Stimulated activated CD8-positive, alpha-beta memory T cell treated with anti-CD3 and anti-CD28 coated beads, Interleukin-2, amount 100 ng/mL, for 1 hour (primary cell): ENCODE measurements at regions not wholly inside any gene's neighbourhood (a gene's known extent, or its start where the extent isn't known, plus 50 kb on each side); places are given as distances from the start of the nearest gene placed in this dataset.

Experiments
- DNase-seq, 2 donors: peaks; one replicate each; pipeline ENCODE4 v3.0.0-alpha.2; 2020; ENCODE audit warnings: low read depth in 2 of 2

DNA sequence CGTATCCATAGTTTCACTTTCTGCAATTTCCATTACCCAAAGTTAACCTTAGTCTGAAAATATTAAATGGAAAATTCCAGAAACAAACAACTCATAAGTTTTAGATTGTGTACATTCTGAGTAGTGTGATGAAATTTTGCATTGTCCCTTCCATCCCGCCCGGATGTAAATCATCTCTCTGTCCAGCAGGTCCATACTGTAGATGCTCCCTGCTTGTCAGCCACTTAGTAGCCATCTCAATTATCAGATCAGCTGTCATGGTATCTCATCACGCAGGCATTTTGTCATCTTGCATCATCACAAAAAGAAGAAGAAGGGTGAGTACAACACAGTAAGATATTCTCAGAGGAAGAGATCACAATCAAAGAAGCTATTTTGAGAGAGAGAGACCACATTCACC lies 185.0 kb upstream of the STK17B start:
- no peak for DNase-seq

DNA sequence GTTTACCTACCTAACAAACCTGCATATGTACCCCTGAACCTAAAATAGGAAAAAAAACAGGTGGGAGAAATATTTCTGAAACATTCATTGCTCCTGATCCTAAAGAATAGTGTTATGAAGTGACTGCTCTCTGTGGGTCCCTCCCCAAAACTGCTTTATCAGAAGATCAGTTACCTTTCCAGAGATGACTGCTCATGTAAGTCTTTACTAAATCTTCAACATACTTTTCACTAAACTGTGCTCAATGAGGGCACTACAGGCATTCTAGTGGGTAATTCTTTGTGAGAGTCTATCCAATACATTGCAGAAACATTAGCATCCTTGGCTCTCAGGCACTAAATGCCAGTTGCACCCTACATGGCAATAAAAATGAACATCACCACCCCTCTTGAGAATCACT lies 189.3 kb upstream of the STK17B start:
- DNase-seq = no peak

DNA sequence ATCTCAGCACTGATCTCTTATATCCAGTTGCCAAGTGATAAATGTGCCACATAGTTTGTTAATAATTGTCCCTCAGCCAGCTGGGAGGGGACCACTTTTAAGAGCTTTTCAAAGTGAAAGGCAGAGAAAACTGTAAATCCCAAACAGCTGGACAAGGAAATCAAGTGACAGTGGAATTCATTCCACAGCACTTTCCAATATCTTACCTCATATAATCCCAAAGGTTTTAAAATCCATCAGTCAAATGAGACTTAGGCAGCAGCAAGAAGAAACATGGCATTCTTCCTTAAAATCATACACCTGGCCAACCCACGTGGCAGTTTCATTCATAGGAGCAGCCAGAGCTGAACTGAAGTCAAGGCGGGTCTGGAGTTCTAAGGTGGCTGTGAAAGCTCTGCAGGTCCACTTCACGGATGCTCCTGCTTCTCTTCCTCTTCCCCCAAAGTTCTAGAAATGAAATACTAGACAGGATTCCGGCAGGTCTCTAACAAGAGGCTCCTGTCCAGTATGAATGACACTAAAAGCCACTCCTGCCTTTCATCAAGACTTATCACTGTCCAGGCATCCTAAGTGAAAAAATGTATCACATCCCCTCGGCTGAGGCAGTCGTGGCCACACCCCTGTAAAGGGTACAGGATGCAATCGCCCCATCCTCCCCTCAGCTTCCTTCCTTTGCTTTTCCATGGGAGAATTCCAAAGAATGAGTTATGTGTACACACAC lies 190.4 kb upstream of the STK17B start:
- DNase-seq = no peak

DNA sequence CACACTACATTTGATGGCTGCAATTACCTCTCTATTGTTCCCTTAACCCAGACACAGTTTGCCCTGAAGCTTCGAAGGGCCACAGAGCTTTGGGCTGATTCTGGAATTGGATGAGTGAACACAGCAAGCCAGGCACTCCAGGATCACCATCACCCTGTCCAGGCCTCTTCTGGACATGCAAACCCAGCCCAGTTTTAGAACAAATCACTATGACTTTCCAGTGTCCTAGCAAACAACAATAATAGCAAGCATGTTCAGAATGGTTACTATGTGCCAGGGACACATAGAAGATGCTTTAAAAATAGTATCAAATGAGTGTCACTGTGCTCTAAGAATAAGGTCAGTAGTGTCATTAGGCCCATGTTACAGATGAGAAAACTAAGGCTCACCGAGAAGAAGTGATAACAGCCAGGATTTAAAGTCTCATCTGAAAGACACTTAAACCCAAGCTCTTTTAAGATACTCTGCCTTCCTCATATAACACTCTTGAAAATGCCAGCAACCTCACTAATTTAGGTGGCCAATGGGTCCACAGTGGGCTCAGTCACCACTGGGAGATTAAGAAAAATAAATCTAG lies 191.7 kb upstream of the STK17B start:
- no peak for DNase-seq

DNA sequence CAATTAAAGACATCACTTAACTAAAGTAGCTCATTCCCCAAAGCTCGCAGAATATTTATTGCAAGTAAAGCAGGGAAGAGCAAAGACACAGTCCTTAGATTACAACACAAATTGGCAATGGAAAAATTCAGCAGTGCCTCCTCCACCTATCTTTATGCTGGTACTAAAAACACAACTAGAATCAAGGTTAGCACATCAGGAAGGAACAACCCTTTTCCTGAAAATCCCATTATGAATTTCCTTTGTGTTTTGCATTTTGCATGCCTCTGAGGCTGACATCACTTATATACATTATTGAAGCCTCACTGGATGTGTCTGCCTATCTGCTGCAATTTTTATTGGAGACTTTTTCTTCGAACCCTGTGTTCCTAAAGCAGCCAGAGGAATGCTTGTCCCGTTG lies 193.8 kb upstream of the STK17B start:
- DNase-seq = no peak

DNA sequence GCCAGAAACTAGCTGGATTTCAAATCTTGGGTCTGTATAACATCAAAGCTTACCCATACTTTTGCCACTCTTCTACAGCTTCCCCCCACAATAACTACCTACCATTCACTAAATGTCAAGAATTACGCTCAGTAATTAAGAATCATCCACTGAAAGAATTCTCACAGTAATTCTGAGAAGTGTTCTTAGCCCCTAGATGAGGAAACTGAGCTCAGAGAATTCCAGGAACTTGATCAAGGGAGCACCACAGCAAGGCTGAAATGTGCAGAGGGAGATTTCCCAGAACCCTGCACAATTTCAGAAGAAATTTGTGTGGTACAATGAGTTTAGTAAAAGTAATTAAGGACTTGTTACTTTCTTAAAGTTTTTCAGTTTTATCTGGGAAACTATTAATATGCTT lies 194.5 kb upstream of the STK17B start:
- DNase-seq = no peak

DNA sequence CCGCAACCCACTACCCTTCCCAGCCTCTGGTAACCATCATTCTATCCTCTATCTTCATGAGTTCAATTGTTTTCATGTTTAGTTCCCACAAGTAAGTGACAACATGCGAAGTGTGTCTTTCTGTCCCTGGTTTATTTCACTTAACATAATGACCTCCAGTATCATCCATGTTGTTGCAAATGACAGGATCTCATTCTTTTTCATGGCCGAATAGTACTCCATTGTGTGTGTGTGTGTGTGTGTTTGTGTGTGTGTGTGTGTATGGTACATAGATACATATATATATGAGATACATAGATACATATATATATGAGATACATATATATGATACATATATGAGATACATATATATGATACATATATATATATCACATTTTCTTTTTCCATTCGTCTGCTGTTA lies 196.3 kb upstream of the STK17B start:
- no peak for DNase-seq

DNA sequence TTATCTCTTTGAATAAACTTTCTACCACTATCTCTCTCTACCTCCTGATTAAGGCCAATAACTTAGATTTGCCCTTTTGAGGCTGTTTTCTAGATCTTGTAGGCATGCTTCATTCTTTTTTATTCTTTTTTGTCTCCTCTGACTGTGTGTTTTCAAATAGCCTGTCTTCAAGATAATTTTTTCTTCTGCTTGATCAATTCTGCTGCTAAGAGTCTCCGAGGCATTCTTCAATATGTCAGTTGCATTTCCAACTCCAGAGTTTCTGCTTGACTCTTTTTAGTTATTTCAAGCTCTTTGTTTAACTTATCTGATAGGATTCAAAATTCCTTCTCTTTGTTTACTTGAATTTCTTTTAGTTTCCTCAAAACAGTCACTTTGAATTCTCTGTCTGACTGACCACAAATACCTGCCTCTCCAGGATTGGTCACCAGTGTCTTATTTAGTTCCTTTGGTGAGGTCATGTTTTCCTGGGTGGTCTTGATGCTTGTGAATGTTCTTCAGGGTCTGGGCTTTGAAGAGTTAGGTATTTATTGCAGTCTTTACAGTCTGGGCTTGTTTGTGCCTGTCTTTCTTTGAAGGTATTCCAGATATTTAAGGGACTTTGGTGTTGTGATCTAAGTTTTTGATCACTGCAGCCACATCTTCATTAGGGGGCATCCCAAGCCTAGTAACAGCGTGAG lies 197.3 kb upstream of the STK17B start:
- no peak for DNase-seq

DNA sequence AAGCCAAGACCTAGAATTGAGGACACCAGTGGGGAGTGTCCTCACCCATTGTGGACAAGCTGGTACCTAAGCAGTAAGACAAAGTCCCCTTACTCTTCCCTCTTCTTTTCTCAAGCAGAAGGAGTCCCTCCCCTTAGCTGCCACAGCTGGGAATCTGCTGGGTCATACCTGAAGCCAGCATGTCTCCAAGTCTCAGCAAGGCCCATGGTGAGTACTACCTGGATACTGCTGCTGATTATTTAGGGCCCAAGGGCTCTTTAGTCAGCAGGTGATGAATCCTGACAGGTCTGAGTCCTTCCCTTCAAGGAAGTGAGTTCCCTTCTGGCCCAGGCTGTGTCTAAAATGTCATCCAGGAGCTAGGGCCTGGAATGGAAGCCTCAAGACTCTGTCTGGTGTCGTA lies 198.6 kb upstream of the STK17B start:
- no peak for DNase-seq

DNA sequence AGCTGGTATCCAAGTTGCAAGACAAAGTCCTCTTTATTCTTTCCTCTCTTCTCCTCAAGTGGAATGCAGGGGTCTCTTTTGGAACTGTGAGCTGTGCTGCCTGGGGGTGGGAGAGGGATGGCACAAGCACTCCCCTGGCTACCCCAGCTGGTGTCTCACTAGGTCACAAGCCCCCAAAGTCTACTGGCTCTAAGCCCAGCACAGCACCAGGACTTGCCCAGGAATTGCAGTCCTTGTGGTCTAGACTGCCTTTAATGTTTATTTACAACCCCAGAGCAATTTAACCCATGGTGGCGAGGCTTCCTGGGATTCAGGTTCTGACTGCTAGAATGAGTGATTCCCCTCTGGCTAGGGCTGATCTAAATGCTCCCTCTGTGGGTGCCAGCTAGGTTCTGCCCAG lies 199.0 kb upstream of the STK17B start:
- no peak for DNase-seq

DNA sequence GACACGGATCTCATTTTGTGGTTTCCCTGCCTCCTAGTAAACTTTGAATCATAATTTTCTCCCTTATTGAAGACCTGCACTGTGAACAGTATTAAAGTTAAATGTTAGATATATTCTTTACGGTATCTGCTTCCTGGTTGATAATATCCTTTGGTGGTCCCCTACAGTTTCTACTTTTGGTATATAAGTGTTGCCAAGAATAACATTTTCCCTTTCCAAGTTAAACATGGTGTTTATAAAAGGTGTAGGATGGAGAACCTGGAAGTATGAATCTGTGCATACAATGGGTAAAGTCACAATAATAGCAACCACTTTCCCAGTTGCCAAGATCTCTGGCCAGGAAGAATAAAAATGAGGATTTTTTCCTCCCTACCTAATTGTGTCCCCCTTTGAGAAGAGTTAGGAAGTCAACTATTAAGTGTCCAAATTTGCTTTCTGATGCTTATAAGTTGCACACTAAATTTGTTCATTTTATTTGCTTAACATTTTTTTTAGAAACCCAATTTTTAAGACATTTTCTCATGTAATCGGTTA lies 201.0 kb upstream of the STK17B start:
- DNase-seq = no peak

DNA sequence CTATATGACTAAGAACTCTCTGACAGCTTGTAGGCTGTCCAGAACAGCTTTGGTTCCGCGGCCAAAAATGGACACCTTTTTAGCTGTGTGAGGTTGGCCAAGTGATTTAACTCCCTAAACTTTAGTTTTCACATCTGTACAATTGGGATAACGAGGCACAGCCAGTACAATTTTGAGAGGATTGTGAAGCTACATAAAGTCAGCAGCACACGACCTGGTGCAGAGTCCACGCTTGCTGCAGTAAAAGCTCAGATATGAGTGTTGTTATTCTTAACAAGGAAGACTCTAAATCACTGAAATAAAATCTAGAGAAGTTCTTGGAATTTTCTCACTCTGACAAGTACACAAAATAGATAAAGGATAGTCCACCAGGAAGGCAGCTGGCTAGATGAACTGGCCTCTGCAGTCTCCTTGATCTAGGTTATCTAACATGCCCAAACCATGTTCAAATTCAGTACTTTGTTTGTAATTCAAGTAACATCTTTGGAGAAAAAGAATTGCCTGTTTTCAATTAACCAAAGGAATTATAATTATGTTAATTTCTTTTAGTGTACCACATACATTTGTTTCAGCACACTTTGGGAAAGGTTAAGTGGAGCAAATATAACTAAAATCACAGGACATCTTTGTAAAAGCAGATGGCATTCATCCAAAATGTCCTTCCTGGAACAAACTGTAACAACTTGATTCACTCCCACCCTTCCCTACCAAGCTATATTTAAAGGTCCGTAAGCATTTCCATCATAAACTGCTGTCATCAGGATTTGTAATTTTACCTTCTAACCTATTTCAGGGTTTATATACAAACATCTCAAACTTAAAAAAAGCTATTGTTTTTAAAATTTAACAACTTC lies 201.7 kb upstream of the STK17B start:
- no peak for DNase-seq

DNA sequence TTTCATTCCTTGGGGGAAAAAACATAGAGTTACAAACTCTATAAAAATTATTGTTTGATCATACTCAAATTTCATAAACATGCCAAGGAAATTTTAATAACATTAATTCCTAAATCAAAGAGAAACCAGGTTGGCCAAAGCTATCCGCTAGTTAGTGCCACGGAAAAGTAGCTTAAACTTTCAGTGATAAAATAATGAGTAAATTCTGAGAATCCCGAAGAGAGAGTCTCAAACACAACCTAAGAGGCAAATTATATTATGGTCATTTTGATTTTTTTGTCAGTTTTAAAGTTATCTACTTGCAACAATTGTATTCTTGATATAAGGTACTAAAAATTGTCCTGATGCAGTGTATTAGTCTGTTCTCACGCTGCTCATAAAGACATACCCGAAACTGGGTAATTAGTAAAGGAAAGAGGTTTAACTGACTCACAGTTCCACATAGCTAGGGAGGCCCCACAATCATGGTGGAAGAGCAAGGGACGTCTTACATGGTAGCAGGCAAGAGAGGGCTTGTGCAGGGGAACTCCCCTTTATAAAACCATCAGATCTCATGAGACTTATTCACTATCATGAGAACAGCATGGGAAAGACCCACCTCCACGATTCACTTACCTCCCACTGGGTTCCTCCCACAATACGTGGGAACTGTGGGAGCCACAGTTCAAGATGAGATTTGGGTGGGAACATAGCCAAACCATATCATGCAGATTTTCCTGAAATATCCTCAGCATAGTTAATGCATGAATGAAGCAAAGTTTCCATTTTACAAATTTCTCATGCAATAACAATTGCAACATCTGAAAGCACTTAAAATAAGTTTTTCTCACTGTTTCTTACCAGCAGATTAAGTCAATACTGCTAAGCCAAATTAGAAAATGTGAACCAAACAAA lies 205.9 kb upstream of the STK17B start:
- no peak for DNase-seq

DNA sequence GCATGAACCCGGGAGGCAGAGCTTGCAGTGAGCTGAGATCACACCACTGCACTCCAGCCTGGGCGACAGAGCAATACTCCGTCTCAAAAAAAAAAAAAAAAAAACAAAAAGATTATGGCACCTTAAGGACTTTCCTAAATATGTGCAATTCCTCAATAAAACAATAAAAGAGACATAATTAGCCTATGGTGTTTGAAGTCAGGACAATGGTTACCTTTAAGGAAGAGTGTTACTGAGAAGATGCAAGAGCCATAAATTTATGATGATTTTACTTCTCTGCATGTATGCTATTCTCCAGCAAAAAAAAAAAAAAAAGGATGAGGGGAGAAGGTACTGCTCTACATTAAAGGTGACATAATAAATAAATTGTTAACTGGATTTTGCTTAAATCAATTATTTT lies 208.2 kb upstream of the STK17B start:
- no peak for DNase-seq

DNA sequence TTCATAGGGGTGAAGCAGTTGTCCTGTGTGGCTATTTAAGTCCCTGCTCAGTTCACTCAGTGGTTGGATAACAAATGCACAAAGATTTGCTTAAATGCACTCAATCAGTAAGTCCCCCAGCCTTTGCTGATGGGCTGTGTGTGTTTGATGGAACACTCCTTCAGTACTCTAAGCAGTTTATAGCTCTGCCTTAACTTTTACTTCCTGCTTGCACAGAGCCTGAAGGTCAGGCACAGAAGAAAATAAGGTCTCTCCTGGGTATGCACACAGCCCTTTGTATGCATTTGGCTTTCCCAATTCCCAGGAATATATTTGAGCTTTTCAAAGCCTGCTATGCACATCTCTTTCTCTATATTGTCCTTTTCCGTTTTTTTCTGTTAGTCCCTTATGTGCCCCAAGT lies 208.7 kb upstream of the STK17B start:
- no peak for DNase-seq

DNA sequence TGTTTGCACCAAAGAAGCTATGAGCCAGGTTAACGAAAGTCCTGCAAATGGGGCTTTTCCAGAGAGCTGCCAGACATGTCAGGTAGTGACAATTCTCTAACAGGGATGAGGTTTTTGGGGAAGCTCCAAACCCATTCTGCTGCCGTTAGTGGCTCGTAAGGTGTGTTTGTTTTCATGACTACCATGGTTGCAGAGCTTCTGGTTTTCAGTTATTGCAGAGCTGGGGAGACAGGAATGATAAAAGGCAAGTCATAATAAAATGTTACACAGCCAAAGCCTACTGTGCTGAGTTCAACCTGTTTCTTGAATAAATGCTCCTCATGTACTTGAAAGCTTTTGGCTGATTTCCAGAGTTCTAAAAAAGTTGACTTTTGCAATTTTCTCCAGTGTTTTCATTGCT lies 209.2 kb upstream of the STK17B start:
- no peak for DNase-seq

DNA sequence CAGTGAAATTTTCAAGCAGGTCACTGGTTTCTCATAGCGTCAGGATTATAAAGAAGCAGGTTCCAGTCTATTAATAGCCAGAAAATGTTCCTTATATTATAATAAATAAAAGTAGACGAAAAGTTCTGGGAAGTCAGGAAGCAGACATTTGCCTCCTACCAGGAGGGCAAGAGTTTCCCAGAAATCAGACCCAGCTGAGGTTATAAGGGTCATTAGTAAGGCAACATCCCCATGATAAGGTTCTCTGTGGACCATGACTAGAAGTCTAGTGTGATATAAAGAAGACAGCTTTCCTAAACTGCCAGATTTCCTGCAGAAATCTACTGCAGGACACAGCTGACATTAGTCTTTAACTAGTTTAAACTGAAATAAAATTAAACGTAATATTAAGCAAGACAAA lies 210.1 kb upstream of the STK17B start:
- no peak for DNase-seq

DNA sequence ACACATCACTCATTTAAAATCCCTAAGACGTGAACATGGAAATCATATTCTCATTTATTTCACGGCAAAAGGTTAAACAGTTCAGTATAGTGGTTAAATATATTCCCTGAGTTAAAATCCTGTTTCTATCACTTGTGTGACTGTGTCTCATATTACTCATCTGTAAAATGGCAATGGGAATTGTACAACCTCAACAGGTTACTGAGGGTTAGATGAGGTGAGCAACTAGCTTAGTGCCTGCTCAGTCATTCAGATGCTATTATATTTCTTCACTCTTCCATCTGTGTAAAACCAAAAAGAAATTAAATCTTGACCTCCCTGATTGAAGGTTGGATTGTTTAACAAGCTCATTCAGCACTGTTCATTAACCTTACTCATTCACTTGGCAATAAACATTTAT lies 212.4 kb upstream of the STK17B start:
- no peak for DNase-seq

DNA sequence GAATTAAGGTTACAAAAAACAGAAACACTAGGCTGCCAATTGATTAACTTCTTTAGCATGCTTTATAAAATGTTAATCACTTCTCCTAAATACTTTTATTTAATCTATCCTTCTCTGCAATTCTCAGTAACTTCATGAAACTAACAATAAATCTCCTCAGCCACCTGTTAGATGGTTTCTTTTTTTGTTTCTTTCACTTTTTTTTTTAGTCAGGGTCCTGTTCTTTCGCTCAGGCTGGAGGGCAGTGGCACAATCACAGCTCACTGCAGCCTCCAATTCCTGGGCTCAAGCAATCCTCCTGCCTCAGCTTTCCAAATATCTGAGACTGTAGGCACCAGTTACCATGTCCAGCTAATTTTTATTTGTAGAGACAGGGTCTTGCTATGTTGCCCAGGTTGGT lies 213.4 kb upstream of the STK17B start:
- DNase-seq = no peak

DNA sequence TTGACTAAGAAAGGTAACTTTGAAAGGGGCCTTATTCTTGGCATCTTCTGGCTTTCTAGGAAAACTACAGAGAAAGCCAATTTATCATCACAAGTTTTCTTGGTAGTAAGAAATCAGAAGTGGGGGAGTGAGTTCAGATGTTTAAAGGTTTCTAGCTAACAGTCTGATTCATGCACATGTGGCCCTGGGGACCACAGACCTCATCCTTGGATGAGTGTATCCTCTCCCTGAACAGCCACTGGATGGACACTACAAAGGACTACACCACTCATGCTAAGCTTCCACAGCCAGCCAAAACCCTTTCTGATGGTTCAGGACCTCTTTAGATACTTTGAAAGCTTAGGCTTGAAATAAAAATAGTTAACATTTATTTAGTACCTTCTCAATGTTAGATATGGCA lies 218.3 kb upstream of the STK17B start:
- no peak for DNase-seq
